Stimulated activated CD8-positive, alpha-beta memory T cell treated with anti-CD3 and anti-CD28 coated beads, Interleukin-4, amount 100 ng/mL, for 1 hour (primary cell): ENCODE measurements at regions not wholly inside any gene's neighbourhood (a gene's known extent, or its start where the extent isn't known, plus 50 kb on each side); places are given as distances from the start of the nearest gene placed in this dataset.
"Not testable (repeated sequence)": the region's sequence is repeated elsewhere in the genome, so short reads cannot be mapped to it uniquely, and the experiment has no call there.

Experiments used
- DNase-seq, 2 donors: peaks; one replicate each; pipeline ENCODE4 v3.0.0-alpha.2; 2020; ENCODE audit warnings: low read depth in 2 of 2, low spot score in 1 of 2

GRCh38 chr3:13139471-13140065 lies 66.3 kb upstream of the IQSEC1 start:
- no peak for DNase-seq

DNA sequence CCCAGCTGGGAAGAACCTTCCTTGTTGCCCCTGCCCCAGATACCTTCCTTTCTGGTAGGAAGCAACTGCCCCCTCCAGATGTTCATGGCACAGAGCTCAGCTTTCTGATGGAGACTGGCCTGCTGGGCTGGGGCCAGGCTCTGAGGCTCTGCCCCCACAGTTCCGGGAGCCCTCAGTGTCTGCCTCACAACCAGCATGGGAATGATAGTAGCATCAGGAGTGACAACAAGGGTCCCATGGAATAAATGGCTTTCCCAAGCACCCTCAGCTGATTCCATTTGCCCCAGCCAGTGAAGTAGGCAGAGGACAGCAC lies 65.6 kb upstream of the IQSEC1 start:
- no peak for DNase-seq

DNA sequence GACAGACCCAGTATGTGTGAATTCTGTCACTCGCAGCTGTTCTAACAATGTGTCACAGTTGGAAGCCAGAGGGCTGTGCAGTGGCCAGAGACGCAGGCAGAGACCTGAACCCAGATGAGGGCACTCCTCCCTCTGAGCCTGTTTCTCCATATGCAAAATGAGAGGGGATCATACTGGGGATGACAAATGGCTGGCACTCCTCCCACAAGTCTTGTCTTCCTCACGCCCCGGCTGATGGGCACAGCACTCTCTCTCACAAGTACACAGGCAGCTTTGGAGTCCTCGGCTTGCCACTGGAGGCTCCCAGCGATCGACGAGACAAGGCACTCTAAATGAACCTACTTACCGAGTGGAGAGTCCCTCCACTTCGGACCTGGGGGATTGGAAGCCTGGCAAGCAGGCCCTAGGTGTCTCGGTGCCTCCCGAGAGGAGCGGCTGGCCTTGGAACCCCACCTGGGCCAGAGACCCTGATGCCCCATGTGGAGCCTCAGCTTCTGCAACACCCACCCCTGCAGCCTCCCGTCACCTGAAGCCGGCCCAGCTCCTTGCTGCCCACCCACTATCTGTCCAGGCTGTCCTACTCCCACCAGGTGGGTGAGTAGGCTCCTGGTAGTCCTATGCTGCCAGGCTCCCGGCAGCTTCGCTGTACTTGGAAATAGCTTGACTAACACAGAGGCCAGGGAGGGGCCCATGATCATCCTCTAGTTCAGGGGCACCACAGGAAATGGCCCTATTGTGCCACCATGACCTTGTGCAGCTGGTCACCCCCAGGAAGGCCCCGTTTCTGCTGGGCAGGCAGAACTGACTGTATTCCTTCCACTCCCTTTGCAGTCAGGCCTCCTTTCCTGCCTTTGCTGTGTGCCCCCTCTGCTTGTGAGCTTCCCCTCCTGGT lies 65.0 kb upstream of the IQSEC1 start:
- no peak for DNase-seq

- DNase-seq = not testable (repeated sequence)
These were observed 63.6 kb upstream of the IQSEC1 start for GRCh38 chr3:13136848-13137247.

DNA sequence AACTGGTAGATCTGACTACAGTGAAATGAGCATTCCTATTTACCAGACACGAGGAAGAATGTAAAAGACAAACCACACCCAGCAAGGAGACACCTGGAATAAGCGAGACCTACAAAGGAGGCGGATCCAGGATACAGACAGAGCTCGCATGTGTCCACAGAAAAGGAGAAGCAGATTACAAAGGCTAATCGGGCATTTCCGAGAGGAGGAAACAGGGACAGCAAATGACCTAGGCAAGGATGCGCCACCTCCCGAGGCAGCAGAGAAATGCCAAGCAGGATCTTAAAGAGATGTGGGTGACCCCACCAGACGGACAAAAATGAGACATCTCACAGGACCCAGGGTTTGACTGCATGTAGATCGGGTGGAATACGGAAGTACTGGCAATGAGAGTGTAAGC lies 63.2 kb upstream of the IQSEC1 start:
- no peak for DNase-seq

DNA sequence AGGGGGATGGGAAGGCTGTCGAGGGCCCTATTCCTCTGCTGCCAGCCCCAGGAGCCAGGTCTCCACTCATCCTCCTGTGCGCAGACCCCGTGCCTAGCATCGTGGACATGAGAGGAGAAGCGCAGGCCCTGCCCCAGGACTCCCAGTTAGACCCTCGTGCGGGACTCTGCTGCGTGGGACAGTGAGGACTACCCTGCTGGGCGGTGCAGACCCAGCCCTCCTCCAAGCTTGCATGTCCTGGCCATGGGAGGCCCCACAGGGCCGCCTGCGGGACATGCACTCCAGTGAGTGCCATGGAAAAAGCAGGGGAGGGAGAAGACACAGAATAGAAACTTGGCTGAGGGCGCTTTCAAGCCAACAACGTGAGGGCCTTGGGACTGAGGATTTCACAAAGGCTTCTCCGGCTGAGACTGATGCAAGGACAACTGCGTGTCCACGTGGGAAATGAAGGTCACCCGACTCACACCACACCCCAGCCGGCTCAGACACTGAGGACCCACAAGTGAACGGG lies 62.6 kb upstream of the IQSEC1 start:
- DNase-seq = no peak

DNA sequence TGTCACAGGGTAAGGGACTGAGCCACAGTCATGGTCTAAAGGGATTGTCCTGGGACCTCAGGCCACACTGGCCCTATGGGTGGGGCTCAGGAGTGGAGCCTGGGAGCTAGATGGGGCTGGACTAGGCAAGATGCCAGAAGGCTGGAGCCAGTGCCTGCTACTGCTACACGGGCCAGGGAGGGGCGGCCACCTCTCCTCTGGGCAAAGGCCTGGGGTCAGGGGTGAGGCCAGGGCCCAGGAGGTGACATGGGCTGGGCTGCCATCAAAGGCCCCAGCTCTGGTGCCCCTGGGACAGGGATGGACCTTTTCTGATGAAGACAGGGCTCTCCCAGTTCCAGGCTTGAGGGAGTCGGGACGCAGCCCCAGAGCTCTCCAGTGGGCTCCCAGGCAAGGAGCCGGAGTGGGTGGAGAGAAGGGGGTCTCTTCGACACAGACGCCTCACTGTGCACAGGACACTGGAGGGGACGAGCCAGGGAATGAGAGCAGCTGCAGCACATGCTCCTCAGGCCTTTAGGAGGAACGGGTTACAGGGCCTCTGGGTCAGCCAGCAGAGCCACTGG lies 62.1 kb upstream of the IQSEC1 start:
- no peak for DNase-seq

DNA sequence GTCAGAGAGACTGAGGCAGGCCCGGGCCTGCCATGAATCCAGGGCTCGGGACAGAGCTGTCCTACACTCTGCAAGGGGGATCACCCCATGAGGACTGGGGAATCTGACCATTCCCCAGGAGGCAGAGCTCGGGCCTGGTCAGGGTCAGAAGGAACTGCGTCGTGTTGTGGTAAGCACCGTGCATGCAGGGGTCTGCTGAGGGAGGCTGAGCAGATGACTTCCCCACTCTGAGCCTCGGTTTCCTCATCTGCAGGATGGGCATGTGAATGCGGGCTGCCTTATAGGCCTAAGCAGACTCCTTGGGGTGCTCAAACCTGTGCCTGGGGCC lies 61.6 kb upstream of the IQSEC1 start:
- DNase-seq = no peak

GRCh38 chr3:13134166-13134878 lies 61.1 kb upstream of the IQSEC1 start:
- DNase-seq = no peak

GRCh38 chr3:13133471-13133981 lies 60.3 kb upstream of the IQSEC1 start:
- DNase-seq = no peak

- no peak for DNase-seq
These were observed 59.6 kb upstream of the IQSEC1 start for GRCh38 chr3:13132731-13133410.

- DNase-seq = no peak
These were observed 59.1 kb upstream of the IQSEC1 start for GRCh38 chr3:13132281-13132680.

DNA sequence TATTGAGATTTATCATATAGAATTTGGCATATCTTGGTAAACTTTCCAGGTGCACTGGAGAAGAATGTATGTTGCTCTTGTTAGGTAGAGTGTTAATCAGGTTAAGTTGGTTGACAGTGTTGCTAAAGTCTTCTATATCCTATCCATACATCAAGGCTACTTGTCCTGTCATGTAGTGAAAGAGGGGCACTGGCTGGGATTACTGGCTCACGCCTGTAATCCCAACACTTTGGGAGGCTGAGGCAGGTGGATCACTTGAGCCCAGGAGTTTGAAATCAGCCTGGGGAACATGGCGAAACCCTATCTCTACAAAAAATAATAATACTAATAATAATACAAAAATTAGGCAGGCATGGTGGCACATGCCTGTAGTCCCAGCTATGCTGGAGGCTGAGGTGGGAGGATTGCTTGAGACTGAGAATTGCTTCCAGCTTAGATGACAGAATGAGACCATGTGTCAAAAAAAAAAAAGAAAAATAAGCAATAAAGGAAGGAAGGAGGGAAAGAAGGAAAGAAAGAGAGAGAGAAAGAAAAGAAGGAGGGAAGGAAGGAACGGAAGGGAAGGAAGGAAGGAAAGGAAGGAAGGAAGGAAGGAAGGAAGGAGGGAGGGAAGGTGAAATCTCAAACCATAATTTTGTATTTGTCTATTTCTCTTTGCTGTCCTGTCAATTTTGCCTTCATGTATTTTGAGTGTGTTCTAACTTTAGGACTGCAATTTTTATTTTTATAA lies 57.4 kb upstream of the IQSEC1 start:
- no peak for DNase-seq

DNA sequence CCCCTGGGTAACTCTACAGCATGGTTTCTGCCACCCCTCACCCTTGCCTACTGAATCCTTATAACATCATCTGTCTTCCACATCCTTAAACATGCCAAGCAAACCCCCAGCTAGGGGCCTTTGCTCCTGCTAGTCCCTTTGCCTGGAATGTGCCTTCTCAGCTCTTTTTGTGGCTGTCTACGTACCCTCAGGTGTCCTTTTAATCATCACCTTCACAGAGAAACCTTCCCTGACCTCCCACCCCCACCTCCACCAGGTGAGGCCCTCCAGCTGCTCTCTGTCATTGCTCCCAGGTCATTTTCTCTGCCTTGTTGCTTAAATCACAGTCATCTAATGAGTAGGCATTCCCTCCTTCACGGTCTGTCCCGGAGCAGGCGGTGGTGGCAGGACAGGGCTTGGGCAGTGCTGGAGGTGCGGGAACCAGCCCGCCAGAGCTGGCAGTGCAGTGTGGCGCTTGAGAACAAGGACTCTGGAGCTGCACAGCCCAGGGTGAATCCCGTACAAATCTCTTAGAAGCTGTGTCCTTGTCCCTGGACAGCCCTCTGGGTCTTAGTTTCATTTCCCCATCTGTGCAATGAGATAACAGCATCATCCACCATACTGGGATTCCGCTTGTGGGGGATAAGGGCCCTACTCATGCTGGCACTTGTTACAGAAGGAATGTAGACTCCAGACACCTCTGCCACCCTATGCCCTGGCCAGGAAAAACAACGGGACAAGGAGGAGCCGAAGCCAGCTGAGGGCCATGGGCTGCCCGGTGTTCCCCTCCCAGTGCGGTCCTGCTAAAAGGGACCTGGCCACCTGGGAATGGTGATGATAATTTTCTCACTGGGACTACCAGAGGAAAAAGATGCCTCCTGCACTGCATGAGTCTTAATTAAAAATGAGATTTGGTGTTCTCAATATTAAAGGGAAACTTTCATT lies 52.1 kb upstream of the IQSEC1 start:
- DNase-seq = no peak

GRCh38 chr3:13124631-13125030 lies 51.4 kb upstream of the IQSEC1 start:
- DNase-seq = no peak

DNA sequence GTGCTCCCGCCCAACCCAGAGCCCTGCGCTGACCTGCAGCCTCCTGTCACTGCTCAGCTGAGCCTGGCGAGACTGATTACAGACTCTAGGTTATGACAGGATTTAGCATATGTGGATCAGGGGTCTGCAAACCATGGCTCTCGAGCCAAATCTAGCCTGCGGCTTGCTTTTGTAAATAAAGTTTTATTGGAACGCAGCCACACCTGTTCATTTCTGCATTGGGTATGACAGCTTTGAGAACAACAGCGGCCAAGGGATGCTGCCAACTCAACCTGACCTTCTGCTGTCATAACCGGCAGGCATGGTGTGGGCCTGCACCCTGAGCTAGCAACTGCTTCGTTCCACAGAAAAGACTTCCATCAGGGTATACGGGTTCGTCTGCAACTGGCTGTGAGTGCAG lies 50.5 kb upstream of the IQSEC1 start:
- DNase-seq = no peak

DNA sequence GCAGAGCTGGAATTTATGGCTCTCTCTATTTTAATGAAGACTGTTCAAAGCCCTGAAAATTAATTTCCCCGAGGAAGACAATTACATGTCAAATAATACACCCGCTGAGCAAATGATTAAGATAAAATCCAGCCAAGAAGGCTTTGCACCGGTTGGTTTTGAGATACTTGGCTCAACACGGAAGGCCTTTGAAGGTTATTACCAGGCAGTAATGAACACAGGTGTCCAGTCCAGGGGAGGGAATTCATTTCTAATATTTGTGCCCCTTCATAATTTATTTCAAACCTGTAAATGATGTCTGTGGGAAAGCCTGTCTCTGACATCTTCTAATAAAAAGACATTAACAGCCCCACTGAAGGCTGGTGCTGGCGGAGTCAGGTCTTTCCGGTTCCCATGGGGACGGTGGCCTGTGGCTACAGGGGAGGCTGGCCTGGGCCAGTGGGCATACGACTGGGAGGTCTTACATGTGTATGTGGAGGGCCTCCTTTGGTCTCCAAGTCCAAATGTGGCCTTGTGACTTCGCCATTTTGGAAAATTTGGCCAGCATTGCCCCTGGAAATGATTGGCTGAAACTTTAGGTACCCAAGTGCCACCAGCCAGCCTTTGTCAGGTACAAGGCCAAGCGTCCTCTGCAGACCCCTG lies 49.9 kb upstream of the IQSEC1 start:
- no peak for DNase-seq
